SK-N-SH treated with all-trans-retinoic acid at 6 μM for 48 hours (cell line): ENCODE measurements at regions not wholly inside any gene's neighbourhood (a gene's known extent, or its start where the extent isn't known, plus 50 kb on each side); places are given as distances from the start of the nearest gene placed in this dataset.

Source experiments
- ATAC-seq: fragments of 200-7000 bp; cut with Tn5 transposase; 3 replicates; pipeline ENCODE4 v1.9.1; 2020; ENCODE audit warnings: mild to moderate bottlenecking, moderate library complexity
- ARNTL ChIP-seq: fragments of 450-650 bp; formaldehyde crosslinking; IDR thresholded peaks from 2 replicates; pipeline ENCODE4 v1.5.0; 2020; ENCODE audit warnings: low read depth, mild to moderate bottlenecking, moderate library complexity, borderline replicate concordance
- BACH2 ChIP-seq: fragments of 250-450 bp; sonication (Bioruptor Pico); IDR thresholded peaks from 2 replicates; pipeline ENCODE4 v1.9.0; 2021; ENCODE audit warnings: mild to moderate bottlenecking, borderline replicate concordance
- CSDC2 ChIP-seq: fragments of 250-450 bp; sonication (Bioruptor Pico); IDR thresholded peaks from 2 replicates; pipeline ENCODE4 v1.5.0; 2020; ENCODE audit warnings: mild to moderate bottlenecking, moderate library complexity
- ESRRG ChIP-seq: fragments of 250-450 bp; sonication (Bioruptor Pico); IDR thresholded peaks from 2 replicates; pipeline ENCODE4 v1.6.1; 2021; ENCODE audit warnings: mild to moderate bottlenecking
- GLIS3 ChIP-seq: fragments of 250-450 bp; sonication (Bioruptor Pico); IDR thresholded peaks from 2 replicates; pipeline ENCODE4 v1.5.0; 2020; ENCODE audit warnings: mild to moderate bottlenecking, moderate library complexity
- ISL1 ChIP-seq: fragments of 250-450 bp; sonication (Bioruptor Pico); IDR thresholded peaks from 2 replicates; pipeline ENCODE4 v2.1.2; 2022; ENCODE audit warnings: mild to moderate bottlenecking, moderate library complexity
- OSR1 ChIP-seq: fragments of 250-450 bp; sonication (Bioruptor Pico); IDR thresholded peaks from 2 replicates; pipeline ENCODE4 v1.8.0; 2022; ENCODE audit warnings: moderate library complexity, mild to moderate bottlenecking, inconsistent platforms
- PPARA ChIP-seq: fragments of 250-450 bp; sonication (Bioruptor Pico); IDR thresholded peaks from 2 replicates; pipeline ENCODE4 v1.5.0; 2020; ENCODE audit warnings: mild to moderate bottlenecking, borderline replicate concordance
- RARB ChIP-seq: fragments of 250-450 bp; sonication (Bioruptor Pico); IDR thresholded peaks from 2 replicates; pipeline ENCODE4 v1.8.0; 2021; ENCODE audit warnings: mild to moderate bottlenecking, moderate library complexity
- SNAI2 ChIP-seq: fragments of 250-450 bp; sonication (Bioruptor Pico); IDR thresholded peaks from 2 replicates; pipeline ENCODE4 v1.5.0; 2020; ENCODE audit warnings: mild to moderate bottlenecking, moderate library complexity
- TCF4 ChIP-seq: fragments of 250-450 bp; sonication (Bioruptor Pico); IDR thresholded peaks from 2 replicates; pipeline ENCODE4 v1.8.0; 2021; ENCODE audit warnings: mild to moderate bottlenecking, moderate library complexity, borderline replicate concordance
- TOX ChIP-seq: fragments of 250-450 bp; sonication (Bioruptor Pico); IDR thresholded peaks from 2 replicates; pipeline ENCODE4 v1.8.0; 2021; ENCODE audit warnings: mild to moderate bottlenecking, moderate library complexity, borderline replicate concordance
- ZC3H10 ChIP-seq: fragments of 250-450 bp; sonication (Bioruptor Pico); IDR thresholded peaks from 2 replicates; pipeline ENCODE4 v1.5.1; 2021; ENCODE audit warnings: mild to moderate bottlenecking, moderate library complexity
- ZFP3 ChIP-seq: fragments of 250-450 bp; sonication (Bioruptor Pico); IDR thresholded peaks from 2 replicates; pipeline ENCODE4 v1.5.0; 2020; ENCODE audit warnings: mild to moderate bottlenecking, moderate library complexity
- ZNF565 ChIP-seq: fragments of 450-650 bp; formaldehyde crosslinking; conservative IDR thresholded peaks from 2 replicates; pipeline ENCODE4 v1.5.0; 2020; ENCODE audit warnings: low read depth, mild to moderate bottlenecking, moderate library complexity
- ZNF8 ChIP-seq: fragments of 450-650 bp; formaldehyde crosslinking; IDR thresholded peaks from 2 replicates; pipeline ENCODE4 v1.5.0; 2020; ENCODE audit warnings: mild to moderate bottlenecking, moderate library complexity
- TF ChIP-seq, protein P1 (sequence below): fragments of 250-450 bp; sonication (Bioruptor Pico); IDR thresholded peaks from 2 replicates; pipeline ENCODE4 v1.8.0; 2020; ENCODE audit warnings: mild to moderate bottlenecking, moderate library complexity, borderline replicate concordance
- TF ChIP-seq, protein P2 (sequence below): fragments of 250-450 bp; sonication (Bioruptor Pico); IDR thresholded peaks from 2 replicates; pipeline ENCODE4 v1.8.0; 2021; ENCODE audit warnings: low read depth, mild to moderate bottlenecking, moderate library complexity, borderline replicate concordance
- TF ChIP-seq, protein P3 (sequence below): fragments of 250-450 bp; sonication (Bioruptor Pico); IDR thresholded peaks from 2 replicates; pipeline ENCODE4 v1.5.1; 2020; ENCODE audit warnings: low read depth, mild to moderate bottlenecking, moderate library complexity
- TF ChIP-seq, protein P4 (sequence below): fragments of 250-450 bp; sonication (Bioruptor Pico); IDR thresholded peaks from 2 replicates; pipeline ENCODE4 v1.5.0; 2020; ENCODE audit warnings: mild to moderate bottlenecking, moderate library complexity

DNA sequence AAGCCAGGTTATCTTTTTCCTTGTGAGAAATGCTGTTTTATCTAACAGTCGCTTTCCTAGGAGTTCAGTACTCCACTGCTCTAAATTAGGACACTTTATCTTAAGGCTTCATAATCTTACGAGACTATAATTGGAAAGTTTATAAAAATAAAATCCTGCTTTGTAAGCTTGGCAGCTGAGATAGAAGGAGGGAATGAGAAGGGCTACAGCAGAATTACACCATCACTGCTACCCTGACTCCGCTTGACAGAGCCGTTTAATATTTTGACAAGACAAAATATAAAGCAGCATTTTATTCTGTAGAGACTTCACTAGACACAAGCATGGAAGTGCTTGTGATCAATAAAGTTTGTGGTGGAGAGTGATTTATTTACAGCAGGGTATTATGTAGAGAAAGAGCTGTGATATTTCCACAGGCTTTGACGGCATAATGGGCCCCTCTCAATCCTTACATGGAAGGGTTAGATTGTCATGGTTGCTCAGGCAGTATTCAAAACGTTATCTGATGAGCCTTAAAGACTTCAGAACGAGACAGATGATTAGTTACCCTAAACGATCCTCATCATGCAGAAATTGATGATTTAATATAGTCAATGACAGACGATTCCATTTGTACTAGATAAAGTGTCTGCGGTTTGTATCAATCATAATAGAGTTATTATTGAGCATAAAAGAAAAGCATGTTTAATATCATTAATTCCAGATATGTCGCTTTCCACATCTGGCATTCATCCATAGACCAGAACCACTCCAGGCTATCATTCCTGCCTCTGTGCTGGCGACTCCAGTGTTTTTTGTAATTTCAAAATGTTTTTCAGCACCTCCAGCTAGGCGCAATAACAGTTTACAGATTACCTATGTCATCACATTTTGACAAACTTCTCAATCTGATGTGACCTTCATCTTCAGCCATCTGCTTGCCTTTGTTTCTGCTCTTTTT lies 242.2 kb downstream of the FIGN start:
- TF ChIP-seq OSR1: no peak
- TF ChIP-seq ZFP3 (CRISPR knock-in tag): no peak
- TF ChIP-seq, protein P1, sequence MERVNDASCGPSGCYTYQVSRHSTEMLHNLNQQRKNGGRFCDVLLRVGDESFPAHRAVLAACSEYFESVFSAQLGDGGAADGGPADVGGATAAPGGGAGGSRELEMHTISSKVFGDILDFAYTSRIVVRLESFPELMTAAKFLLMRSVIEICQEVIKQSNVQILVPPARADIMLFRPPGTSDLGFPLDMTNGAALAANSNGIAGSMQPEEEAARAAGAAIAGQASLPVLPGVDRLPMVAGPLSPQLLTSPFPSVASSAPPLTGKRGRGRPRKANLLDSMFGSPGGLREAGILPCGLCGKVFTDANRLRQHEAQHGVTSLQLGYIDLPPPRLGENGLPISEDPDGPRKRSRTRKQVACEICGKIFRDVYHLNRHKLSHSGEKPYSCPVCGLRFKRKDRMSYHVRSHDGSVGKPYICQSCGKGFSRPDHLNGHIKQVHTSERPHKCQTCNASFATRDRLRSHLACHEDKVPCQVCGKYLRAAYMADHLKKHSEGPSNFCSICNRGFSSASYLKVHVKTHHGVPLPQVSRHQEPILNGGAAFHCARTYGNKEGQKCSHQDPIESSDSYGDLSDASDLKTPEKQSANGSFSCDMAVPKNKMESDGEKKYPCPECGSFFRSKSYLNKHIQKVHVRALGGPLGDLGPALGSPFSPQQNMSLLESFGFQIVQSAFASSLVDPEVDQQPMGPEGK (CRISPR knock-in tag): no peak
- TF ChIP-seq ESRRG (CRISPR knock-in tag): no peak
- TF ChIP-seq, protein P2, sequence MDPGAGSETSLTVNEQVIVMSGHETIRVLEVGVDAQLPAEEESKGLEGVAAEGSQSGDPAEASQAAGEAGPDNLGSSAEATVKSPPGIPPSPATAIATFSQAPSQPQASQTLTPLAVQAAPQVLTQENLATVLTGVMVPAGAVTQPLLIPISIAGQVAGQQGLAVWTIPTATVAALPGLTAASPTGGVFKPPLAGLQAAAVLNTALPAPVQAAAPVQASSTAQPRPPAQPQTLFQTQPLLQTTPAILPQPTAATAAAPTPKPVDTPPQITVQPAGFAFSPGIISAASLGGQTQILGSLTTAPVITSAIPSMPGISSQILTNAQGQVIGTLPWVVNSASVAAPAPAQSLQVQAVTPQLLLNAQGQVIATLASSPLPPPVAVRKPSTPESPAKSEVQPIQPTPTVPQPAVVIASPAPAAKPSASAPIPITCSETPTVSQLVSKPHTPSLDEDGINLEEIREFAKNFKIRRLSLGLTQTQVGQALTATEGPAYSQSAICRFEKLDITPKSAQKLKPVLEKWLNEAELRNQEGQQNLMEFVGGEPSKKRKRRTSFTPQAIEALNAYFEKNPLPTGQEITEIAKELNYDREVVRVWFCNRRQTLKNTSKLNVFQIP (CRISPR knock-in tag): no peak
- no peak for TF ChIP-seq ISL1
- TF ChIP-seq ZNF8 (CRISPR knock-in tag): no peak
- no peak for ATAC-seq

DNA sequence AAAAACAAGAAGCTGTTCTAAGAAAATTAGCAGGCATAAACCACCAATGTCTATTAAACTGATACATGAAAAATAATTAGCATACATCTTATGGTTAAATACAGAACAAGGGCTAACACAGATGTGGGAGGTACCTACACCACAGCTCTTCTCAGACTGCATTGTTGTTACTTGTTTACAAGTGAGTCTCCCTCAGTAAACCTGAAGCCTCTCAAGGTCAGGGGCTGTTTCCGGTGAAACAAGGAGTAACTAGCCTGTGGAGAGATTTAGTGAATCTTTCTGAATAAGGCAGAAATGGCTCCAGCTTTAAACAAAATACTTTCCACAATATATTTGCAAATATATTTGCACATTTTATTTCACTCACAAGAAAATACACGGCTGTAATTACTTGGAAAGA lies 244.0 kb downstream of the FIGN start:
- ATAC-seq: no peak
- TF ChIP-seq, protein P2 (CRISPR knock-in tag): no peak
- TF ChIP-seq, protein P3, sequence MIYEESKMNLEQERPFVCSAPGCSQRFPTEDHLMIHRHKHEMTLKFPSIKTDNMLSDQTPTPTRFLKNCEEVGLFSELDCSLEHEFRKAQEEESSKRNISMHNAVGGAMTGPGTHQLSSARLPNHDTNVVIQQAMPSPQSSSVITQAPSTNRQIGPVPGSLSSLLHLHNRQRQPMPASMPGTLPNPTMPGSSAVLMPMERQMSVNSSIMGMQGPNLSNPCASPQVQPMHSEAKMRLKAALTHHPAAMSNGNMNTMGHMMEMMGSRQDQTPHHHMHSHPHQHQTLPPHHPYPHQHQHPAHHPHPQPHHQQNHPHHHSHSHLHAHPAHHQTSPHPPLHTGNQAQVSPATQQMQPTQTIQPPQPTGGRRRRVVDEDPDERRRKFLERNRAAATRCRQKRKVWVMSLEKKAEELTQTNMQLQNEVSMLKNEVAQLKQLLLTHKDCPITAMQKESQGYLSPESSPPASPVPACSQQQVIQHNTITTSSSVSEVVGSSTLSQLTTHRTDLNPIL (CRISPR knock-in tag): no peak
- TF ChIP-seq ARNTL (CRISPR knock-in tag) (no peak), GLIS3 (no peak), ZC3H10 (CRISPR knock-in tag) (no peak), SNAI2 (CRISPR knock-in tag) (no peak), ZFP3 (CRISPR knock-in tag) (no peak)
- TF ChIP-seq, protein P4, sequence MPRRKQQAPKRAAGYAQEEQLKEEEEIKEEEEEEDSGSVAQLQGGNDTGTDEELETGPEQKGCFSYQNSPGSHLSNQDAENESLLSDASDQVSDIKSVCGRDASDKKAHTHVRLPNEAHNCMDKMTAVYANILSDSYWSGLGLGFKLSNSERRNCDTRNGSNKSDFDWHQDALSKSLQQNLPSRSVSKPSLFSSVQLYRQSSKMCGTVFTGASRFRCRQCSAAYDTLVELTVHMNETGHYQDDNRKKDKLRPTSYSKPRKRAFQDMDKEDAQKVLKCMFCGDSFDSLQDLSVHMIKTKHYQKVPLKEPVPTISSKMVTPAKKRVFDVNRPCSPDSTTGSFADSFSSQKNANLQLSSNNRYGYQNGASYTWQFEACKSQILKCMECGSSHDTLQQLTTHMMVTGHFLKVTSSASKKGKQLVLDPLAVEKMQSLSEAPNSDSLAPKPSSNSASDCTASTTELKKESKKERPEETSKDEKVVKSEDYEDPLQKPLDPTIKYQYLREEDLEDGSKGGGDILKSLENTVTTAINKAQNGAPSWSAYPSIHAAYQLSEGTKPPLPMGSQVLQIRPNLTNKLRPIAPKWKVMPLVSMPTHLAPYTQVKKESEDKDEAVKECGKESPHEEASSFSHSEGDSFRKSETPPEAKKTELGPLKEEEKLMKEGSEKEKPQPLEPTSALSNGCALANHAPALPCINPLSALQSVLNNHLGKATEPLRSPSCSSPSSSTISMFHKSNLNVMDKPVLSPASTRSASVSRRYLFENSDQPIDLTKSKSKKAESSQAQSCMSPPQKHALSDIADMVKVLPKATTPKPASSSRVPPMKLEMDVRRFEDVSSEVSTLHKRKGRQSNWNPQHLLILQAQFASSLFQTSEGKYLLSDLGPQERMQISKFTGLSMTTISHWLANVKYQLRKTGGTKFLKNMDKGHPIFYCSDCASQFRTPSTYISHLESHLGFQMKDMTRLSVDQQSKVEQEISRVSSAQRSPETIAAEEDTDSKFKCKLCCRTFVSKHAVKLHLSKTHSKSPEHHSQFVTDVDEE: no peak

DNA sequence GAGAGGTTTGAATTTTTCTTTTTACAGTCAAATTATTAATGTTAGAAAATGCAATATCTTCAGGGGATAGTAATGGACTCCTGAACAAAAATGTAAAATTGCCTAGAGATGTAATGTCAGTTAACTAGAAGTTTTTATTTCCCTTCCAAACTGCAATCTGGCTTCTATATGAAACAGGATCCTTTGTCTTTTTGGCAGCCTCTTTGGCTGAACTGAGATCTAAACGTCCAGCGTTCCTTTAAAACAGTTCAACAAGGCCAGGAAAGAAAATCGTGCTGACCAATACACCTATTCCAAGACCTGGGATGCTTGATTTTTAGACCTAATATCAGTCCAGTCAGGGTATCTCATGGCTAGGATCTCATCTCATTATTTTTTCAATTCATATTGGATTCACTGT lies 245.5 kb downstream of the FIGN start:
- ATAC-seq: no peak
- TF ChIP-seq TCF4 (CRISPR knock-in tag) (no peak), ZNF565 (no peak), ZC3H10 (CRISPR knock-in tag) (no peak), BACH2 (CRISPR knock-in tag) (no peak), RARB (CRISPR knock-in tag) (no peak), PPARA (no peak), ARNTL (CRISPR knock-in tag) (no peak)
- TF ChIP-seq, all 23 proteins: peak for 0

DNA sequence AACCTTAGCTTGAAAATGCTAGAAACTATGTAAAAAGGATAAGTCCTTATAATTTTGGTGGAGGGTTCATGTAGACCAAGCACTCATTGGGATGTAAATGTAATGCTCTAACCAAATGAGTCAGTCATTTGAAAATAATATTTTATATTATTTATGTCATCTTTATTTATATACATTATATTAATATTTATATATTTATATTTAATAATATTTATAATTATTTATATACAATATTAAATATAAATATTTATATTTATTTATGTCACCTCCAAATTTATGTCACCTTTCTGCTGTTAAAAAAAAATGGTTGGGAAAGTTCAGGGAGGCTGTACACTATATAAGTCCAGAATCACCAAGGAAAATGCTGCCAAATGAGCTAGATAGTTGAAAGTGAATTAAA lies 254.3 kb downstream of the FIGN start:
- ATAC-seq: no peak
- TF ChIP-seq OSR1 (no peak), PPARA (no peak), TOX (CRISPR knock-in tag) (no peak), SNAI2 (CRISPR knock-in tag) (no peak), CSDC2 (CRISPR knock-in tag) (no peak), RARB (CRISPR knock-in tag) (no peak), GLIS3 (no peak), ARNTL (CRISPR knock-in tag) (no peak)
- TF ChIP-seq, protein P3 (CRISPR knock-in tag): no peak
- TF ChIP-seq, all 23 proteins: peak for 0
